Endothelial cell (in vitro differentiated cells): ENCODE measurements at regions not wholly inside any gene's neighbourhood (a gene's known extent, or its start where the extent isn't known, plus 50 kb on each side); places are given as distances from the start of the nearest gene placed in this dataset.

Experiments
- DNase-seq: peaks from one replicate; pipeline ENCODE4 v3.0.0; 2021; ENCODE audit warnings: low spot score
- H3K27ac Mint-ChIP-seq: one replicate; pipeline ENCODE4 v1.8.0; 2021; ENCODE audit warnings: mixed read lengths, inconsistent platforms; ENCODE audit not compliant: unreplicated experiment
- H3K27me3 Mint-ChIP-seq: one replicate; pipeline ENCODE4 v1.8.0; 2021; ENCODE audit warnings: mild to moderate bottlenecking, moderate library complexity, mixed read lengths, inconsistent platforms; ENCODE audit not compliant: unreplicated experiment
- H3K36me3 Mint-ChIP-seq: one replicate; pipeline ENCODE4 v1.8.0; 2021; ENCODE audit warnings: mild to moderate bottlenecking, low read depth, mixed read lengths, inconsistent platforms; ENCODE audit not compliant: unreplicated experiment
- H3K4me1 Mint-ChIP-seq: one replicate; pipeline ENCODE4 v1.8.0; 2021; ENCODE audit warnings: mild to moderate bottlenecking, mixed read lengths, inconsistent platforms; ENCODE audit not compliant: unreplicated experiment
- H3K4me3 Mint-ChIP-seq: one replicate; pipeline ENCODE4 v1.8.0; 2021; ENCODE audit warnings: mild to moderate bottlenecking, mixed read lengths, inconsistent platforms; ENCODE audit not compliant: unreplicated experiment
- H3K9me3 Mint-ChIP-seq: one replicate; pipeline ENCODE4 v1.8.0; 2021; ENCODE audit warnings: mixed read lengths, inconsistent platforms; ENCODE audit not compliant: unreplicated experiment
- TF ChIP-seq, protein P1 (sequence below): fragments of 200-600 bp; sonication (generic); IDR thresholded peaks from one replicate; pipeline ENCODE4 v1.5.0; 2021; ENCODE audit warnings: antibody characterized with exemption; ENCODE audit not compliant: unreplicated experiment

DNA sequence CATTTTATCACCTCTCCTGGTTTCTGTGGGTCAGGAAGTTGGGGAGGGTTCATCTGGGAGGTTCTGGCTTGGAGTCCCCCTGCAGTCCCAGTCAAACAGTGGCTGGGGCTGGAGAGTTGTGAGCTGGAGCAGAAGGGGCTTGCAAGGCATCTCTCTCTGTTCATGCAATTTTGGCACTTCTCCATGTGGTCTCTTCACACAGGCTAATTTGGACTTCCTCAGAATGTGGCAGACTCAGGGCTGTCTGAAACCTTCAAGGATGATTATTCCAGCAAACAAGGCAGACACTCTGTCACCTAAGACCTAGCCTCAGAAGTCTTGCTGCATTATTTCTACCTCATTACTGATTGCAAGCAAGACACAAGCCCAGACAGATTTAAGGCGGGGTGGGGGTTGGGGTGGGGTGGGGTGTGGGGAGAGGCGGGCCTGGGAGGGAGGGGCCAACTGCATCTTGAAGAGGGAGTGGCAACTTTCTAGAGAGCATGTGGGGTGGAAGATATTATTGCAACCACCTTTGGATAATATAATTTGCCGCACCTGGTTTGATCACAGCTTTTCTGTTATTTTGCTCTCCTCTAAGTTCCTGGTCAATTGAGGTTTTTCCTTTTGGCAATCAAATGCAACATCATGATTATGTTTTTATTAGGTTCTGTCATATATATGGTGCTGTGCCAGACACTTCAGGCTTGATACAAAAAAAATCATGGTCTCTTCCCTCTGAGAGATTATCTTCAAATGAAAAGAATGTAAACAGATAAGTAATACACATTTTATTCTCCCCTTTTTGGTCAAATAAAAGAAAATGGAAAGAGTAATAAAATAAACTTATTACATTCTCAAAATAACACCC lies 799.5 kb downstream of the RPA4 start:
- H3K4me3 Mint-ChIP-seq, result no peak overlapping the region
- H3K9me3 Mint-ChIP-seq, result no peaks in the 10 kb centered on the region
- H3K4me1 Mint-ChIP-seq, result peaks cover 4% of the 10 kb centered on the region
- H3K27me3 Mint-ChIP-seq, result no peaks in the 10 kb centered on the region
- no peak for DNase-seq
- TF ChIP-seq, protein P1, sequence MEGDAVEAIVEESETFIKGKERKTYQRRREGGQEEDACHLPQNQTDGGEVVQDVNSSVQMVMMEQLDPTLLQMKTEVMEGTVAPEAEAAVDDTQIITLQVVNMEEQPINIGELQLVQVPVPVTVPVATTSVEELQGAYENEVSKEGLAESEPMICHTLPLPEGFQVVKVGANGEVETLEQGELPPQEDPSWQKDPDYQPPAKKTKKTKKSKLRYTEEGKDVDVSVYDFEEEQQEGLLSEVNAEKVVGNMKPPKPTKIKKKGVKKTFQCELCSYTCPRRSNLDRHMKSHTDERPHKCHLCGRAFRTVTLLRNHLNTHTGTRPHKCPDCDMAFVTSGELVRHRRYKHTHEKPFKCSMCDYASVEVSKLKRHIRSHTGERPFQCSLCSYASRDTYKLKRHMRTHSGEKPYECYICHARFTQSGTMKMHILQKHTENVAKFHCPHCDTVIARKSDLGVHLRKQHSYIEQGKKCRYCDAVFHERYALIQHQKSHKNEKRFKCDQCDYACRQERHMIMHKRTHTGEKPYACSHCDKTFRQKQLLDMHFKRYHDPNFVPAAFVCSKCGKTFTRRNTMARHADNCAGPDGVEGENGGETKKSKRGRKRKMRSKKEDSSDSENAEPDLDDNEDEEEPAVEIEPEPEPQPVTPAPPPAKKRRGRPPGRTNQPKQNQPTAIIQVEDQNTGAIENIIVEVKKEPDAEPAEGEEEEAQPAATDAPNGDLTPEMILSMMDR, result no peak
- H3K27ac Mint-ChIP-seq, result no peak overlapping the region
- no peaks in the 10 kb centered on the region for H3K36me3 Mint-ChIP-seq

- Mint-ChIP-seq H3K27me3 (no peaks in the 10 kb centered on the region), H3K27ac (no peak overlapping the region), H3K4me1 (peaks cover 4% of the 10 kb centered on the region), H3K4me3 (no peak overlapping the region), H3K36me3 (no peaks in the 10 kb centered on the region), H3K9me3 (no peaks in the 10 kb centered on the region)
- DNase-seq, result peak; percentile 3
- TF ChIP-seq, protein P1, result peak; percentile 29
Measured at GRCh38 chrX:97685753-97686152, 802.0 kb downstream of the RPA4 start.

- no peaks in the 10 kb centered on the region for H3K27me3 Mint-ChIP-seq
- TF ChIP-seq, protein P1, result no peak
- no peak overlapping the region for H3K4me3 Mint-ChIP-seq
- no peaks in the 10 kb centered on the region for H3K9me3 Mint-ChIP-seq
- DNase-seq, result no peak
- H3K36me3 Mint-ChIP-seq, result no peaks in the 10 kb centered on the region
- no peak overlapping the region for H3K27ac Mint-ChIP-seq
- H3K4me1 Mint-ChIP-seq, result no peaks in the 10 kb centered on the region
Measured at GRCh38 chrX:97691901-97692455, 808.3 kb downstream of the RPA4 start.

DNA sequence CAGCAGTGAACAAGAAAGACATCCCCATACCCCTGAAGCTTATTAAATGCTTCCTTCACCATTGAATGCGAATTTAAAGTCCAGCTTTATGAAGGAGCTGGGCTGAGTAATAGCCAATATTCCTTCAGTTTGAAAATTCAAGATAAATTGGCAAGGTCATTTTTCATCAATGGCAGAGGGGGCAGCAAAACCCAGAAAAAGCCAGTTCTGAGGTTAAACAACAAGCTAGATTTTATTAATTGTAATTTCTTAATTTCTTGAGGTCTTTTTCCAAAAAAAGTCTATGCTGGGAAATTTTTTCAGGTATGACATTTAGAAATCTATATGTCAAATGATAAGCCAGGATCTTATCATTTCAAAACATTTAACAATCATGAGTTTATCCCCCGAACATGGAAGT lies 808.9 kb downstream of the RPA4 start:
- no peak overlapping the region for H3K27ac Mint-ChIP-seq
- TF ChIP-seq, protein P1, result no peak

DNA sequence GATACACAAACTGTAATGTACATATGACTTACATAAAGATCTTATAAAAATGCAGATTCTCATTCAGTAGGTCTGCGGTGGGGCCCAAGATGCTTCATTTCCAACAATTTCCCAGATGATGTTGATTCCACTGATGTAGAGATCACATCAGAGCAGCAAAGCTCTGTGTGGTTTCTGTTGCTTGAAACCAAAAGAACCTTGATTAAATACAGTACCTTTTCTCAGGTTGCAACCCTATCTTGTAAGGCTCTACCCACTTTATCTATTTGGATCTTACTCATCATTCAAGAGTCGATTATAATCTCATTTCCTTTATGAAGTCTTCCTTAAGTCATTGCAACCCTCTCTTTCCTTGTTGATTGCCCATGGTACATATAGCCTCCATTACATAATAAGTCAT lies 816.8 kb downstream of the RPA4 start:
- Mint-ChIP-seq H3K36me3 (no peaks in the 10 kb centered on the region), H3K9me3 (no peaks in the 10 kb centered on the region), H3K4me3 (no peak overlapping the region), H3K27me3 (peaks cover 2% of the 10 kb centered on the region), H3K4me1 (no peaks in the 10 kb centered on the region), H3K27ac (no peak overlapping the region)
- no peak for DNase-seq
- TF ChIP-seq, protein P1, result no peak

More for the DNA sequence above, 808.9 kb downstream of the RPA4 start:
- Mint-ChIP-seq H3K4me3 (no peak overlapping the region), H3K4me1 (no peaks in the 10 kb centered on the region), H3K27me3 (no peaks in the 10 kb centered on the region), H3K36me3 (no peaks in the 10 kb centered on the region), H3K9me3 (no peaks in the 10 kb centered on the region)
- no peak for DNase-seq
